ENCODE measurements at regions not wholly inside any gene's neighbourhood (a gene's known extent, or its start where the extent isn't known, plus 50 kb on each side); places are given as distances from the start of the nearest gene placed in this dataset.

- TF ChIP-seq, protein P1, sequence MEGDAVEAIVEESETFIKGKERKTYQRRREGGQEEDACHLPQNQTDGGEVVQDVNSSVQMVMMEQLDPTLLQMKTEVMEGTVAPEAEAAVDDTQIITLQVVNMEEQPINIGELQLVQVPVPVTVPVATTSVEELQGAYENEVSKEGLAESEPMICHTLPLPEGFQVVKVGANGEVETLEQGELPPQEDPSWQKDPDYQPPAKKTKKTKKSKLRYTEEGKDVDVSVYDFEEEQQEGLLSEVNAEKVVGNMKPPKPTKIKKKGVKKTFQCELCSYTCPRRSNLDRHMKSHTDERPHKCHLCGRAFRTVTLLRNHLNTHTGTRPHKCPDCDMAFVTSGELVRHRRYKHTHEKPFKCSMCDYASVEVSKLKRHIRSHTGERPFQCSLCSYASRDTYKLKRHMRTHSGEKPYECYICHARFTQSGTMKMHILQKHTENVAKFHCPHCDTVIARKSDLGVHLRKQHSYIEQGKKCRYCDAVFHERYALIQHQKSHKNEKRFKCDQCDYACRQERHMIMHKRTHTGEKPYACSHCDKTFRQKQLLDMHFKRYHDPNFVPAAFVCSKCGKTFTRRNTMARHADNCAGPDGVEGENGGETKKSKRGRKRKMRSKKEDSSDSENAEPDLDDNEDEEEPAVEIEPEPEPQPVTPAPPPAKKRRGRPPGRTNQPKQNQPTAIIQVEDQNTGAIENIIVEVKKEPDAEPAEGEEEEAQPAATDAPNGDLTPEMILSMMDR (IDR thresholded peaks at IDR 0.05; ENCODE audit: control extremely low read depth, extremely low read depth, low read depth, missing control alignments): no peak
- ChIA-PET POLR2A (no interaction called here), CTCF (interaction anchor here (1.1 kb wide), 1 partner anchor 10 kb away, joined by 3 read pairs; no protein-coding TSS in a partner anchor)
- DNase-seq (ENCODE audit: extremely low spot score): no peak
These were observed 1242.9 kb upstream of the CDH6 start for GRCh38 chr5:29950416-29951145.

DNA sequence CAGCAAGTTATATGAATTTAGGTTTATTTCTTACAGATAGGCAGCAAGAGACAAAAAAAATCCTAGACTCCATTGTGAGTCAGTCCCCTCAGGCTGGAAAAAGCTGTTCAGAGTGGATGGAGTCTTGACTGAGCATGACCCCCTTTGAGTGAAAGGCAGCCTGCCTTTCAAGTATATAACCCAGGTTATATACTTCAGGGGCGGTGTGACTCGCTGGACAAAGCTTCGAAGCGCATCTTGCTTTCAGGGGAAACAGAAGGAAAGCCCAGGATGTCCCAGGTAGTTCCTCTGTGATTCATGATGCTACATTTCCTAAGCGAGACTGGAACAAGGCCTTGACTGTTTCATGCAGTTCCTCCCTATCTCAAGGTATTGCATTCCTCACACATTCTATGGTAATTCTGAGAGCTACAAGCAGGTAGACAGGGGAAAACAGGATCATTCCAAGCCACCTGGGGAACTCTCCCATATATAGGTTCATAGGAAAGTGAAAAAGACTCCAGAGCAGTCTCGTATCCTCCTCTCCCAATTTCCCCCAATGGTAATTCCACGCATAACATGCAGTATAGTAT lies 1244.1 kb upstream of the CDH6 start:
- DNase-seq (ENCODE audit: extremely low spot score): no peak
- TF ChIP-seq, protein P1 (IDR thresholded peaks at IDR 0.05; ENCODE audit: control extremely low read depth, extremely low read depth, low read depth, missing control alignments): no peak
- POLR2A ChIA-PET: no interaction called here
- CTCF ChIA-PET: no interaction called here

GRCh38 chr5:29944327-29944726 lies 1249.2 kb upstream of the CDH6 start:
- ChIA-PET POLR2A (no interaction called here), CTCF (no interaction called here)
- no peak for DNase-seq (ENCODE audit: extremely low spot score)
- TF ChIP-seq, protein P1 (IDR thresholded peaks at IDR 0.05; ENCODE audit: control extremely low read depth, extremely low read depth, low read depth, missing control alignments): no peak

GRCh38 chr5:29942089-29942488 lies 1251.4 kb upstream of the CDH6 start:
- ChIA-PET POLR2A (no interaction called here), CTCF (no interaction called here)
- TF ChIP-seq, protein P1 (IDR thresholded peaks at IDR 0.05; ENCODE audit: control extremely low read depth, extremely low read depth, low read depth, missing control alignments): no peak
- no peak for DNase-seq (ENCODE audit: extremely low spot score)

- TF ChIP-seq, protein P1 (IDR thresholded peaks at IDR 0.05; ENCODE audit: control extremely low read depth, extremely low read depth, low read depth, missing control alignments): no peak
These were observed 1253.5 kb upstream of the CDH6 start for GRCh38 chr5:29939988-29940387.

DNA sequence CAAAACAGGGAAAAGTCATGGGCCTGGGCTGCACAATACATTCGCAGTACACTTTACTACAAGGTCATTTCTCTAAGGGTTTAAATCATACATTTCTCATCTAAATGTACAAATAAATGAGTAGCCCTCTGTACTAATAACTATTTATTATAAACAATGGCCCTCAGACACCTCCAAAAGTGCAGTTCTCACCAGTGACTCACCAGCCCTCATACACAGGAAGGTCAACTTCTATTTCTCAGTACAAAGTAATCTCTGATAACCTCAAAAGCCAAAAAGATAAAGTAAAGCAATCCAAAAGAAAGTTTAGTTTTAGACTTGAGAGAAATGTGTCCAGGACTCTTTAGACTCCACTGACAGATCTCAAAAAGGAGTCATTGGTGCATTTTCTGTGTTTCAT lies 1258.1 kb upstream of the CDH6 start:
- ChIA-PET POLR2A (no interaction called here), CTCF (no interaction called here)
- TF ChIP-seq, protein P1 (IDR thresholded peaks at IDR 0.05; ENCODE audit: control extremely low read depth, extremely low read depth, low read depth, missing control alignments): no peak
- DNase-seq (ENCODE audit: extremely low spot score): no peak

More at GRCh38 chr5:29939988-29940387, 1253.5 kb upstream of the CDH6 start:
- no peak for DNase-seq (ENCODE audit: extremely low spot score)
- ChIA-PET POLR2A (no interaction called here), CTCF (interaction anchor here (1.1 kb wide), 1 partner anchor 10 kb away, joined by 3 read pairs; no protein-coding TSS in a partner anchor)

All from GM10248 (cell line).